KBM-7 (cell line): ENCODE measurements at regions not wholly inside any gene's neighbourhood (a gene's known extent, or its start where the extent isn't known, plus 50 kb on each side); places are given as distances from the start of the nearest gene placed in this dataset.

Experiments used
- DNase-seq: peaks from one replicate; pipeline ENCODE4 v3.0.0-alpha.2; 2015
- in situ Hi-C: fragments of 300-500 bp; cut with MboI; formaldehyde crosslinking; loops from 2 replicates; pipeline ENCODE4 v1.14.3; 2020; ENCODE audit warnings: low sequenced_read_pairs, low pct_unique_long_range_greater_than_20kb, mixed read lengths

DNA sequence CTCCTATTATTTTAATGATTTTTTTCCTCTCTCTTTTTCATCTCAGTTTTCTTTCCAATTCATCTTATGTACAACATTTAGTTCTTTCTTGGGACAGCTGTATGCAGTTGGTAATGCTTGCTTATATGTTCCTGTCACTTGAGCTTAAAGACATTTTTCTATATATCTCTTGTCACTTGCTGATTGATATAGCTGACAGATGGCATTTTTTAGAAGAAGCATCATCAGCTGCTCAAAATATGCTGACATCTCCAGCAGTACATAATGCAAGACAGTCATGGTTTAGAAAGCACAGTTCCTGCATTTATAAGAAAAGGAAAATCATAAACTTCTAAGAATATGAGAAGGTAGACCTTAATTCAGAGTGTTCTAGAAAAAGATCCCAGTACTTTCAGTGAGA, 56.5 kb downstream of the DCAF8L1 start:
- in situ Hi-C loops, result no loop called here
- no peak for DNase-seq

GRCh38 chrX:27924261-27924660, 57.0 kb downstream of the DCAF8L1 start:
- no peak for DNase-seq
- in situ Hi-C loops, result no loop called here

- in situ Hi-C loops, result no loop called here
- DNase-seq, result peak; percentile 75
These were observed 62.5 kb downstream of the DCAF8L1 start for GRCh38 chrX:27918799-27919198.

GRCh38 chrX:27917713-27918500, 63.3 kb downstream of the DCAF8L1 start:
- no peak for DNase-seq
- in situ Hi-C loops, result no loop called here

GRCh38 chrX:27915617-27916016, 65.6 kb downstream of the DCAF8L1 start:
- peak; percentile 66 for DNase-seq
- in situ Hi-C loops, result no loop called here

- in situ Hi-C loops, result no loop called here
These were observed 70.8 kb downstream of the DCAF8L1 start for GRCh38 chrX:27910412-27910811.

GRCh38 chrX:27903960-27904359, 77.3 kb downstream of the DCAF8L1 start:
- in situ Hi-C loops, result no loop called here
- no peak for DNase-seq

More at GRCh38 chrX:27910412-27910811, 70.8 kb downstream of the DCAF8L1 start:
- DNase-seq, result no peak

DNA sequence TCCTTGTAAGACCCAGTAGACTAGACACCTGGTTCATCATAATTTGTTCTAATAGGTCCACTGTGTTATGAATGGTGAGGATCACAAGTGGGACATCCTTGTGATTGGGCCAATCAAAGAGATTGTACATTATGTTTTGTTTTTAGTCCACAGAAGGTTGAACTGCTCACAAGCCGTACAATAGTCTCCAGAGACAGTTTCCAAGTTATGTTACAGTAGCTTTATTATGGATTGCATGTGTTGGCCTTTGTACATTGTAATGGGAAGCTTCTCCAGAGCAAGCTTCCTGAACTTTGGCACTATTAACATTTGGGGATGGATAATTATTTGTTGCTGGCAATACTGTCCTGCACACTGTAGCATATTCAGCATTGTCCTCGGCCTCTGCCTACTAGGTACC, 86.1 kb downstream of the MAGEB10 start:
- in situ Hi-C loops, result no loop called here

GRCh38 chrX:27893211-27893610, 85.4 kb downstream of the MAGEB10 start:
- in situ Hi-C loops, result no loop called here

More for the DNA sequence above, 86.1 kb downstream of the MAGEB10 start:
- DNase-seq, result no peak

DNA sequence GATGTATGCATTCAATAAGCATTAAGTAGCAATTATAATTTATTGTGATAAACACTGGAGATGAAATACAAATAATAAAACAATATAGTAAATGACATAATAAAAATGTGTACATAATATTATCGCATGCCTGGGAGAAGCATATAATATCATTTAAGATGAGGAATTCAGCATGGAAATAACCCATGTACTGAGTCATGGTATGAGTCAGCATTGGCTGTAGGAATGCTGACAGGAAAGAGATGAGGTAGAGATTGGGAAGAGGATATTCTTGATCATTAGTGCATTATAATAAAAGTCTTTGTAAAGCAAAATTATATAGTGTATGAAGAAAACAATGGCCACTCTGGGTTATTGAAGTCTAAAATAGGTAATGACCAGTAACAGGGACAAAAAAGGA, 82.8 kb downstream of the MAGEB10 start:
- no peak for DNase-seq
- in situ Hi-C loops, result no loop called here

More at GRCh38 chrX:27893211-27893610, 85.4 kb downstream of the MAGEB10 start:
- no peak for DNase-seq

- DNase-seq, result no peak
- in situ Hi-C loops, result no loop called here
These were observed 82.1 kb downstream of the MAGEB10 start for GRCh38 chrX:27889878-27890277.

GRCh38 chrX:27884654-27885053, 76.9 kb downstream of the MAGEB10 start:
- in situ Hi-C loops, result no loop called here
- DNase-seq, result no peak

- no peak for DNase-seq
- in situ Hi-C loops, result no loop called here
These were observed 75.8 kb downstream of the MAGEB10 start for GRCh38 chrX:27883468-27884092.

- no peak for DNase-seq
- in situ Hi-C loops, result no loop called here
These were observed 74.9 kb downstream of the MAGEB10 start for GRCh38 chrX:27882695-27883094.

DNA sequence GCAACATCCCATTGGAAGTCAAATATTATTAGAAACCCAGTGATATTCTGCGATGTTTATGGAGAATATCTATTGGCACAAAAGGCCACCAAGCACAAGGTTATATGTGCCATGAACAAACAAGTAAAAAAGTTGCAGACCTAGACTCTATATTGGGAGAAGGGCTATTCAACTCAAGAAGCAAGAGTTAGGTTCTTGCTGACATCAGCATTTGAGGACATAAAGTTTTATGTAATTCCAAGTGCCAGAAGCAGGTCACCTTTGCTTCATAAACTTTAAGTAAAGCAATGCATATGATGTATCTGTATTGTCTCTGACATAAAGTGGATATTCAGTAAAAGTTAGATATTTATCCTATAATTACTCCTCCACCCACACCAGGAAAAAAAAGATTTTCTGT, 71.1 kb downstream of the MAGEB10 start:
- in situ Hi-C loops, result no loop called here
- DNase-seq, result no peak
